H1 (cell line): ENCODE measurements at regions not wholly inside any gene's neighbourhood (a gene's known extent, or its start where the extent isn't known, plus 50 kb on each side); places are given as distances from the start of the nearest gene placed in this dataset.

Experiments
- CTCF ChIA-PET: fragments of 300-600 bp; sonication (Branson Sonifier 250); formaldehyde crosslinking; loops from one replicate; lab custom pipeline; 2021; ENCODE audit not compliant: partially characterized antibody; lab: Charles Lee
- POLR2A ChIA-PET: fragments of 300-600 bp; sonication (Branson Sonifier 250); formaldehyde crosslinking; loops from one replicate; lab custom pipeline; 2021; ENCODE audit warnings: inconsistent platforms; ENCODE audit not compliant: partially characterized antibody; lab: Charles Lee
- DNase-seq, 2 experiments: peaks; one replicate each; pipeline versions ENCODE4 v3.0.0 to v3.0.0-alpha.2; 2010 to 2022; ENCODE audit warnings: low spot score in 2 of 2, low read depth in 1 of 2, mixed read lengths in 1 of 2
- FAIRE-seq: peaks from 2 replicates; lab custom pipeline; 2011; peaks lifted over from hg19 to GRCh38; lab: Jason Lieb, UNC
- H2AFZ ChIP-seq: 2 replicates; pipeline ENCODE4 v1.8.1; 2012; ENCODE audit warnings: low read length, inconsistent platforms
- H2AK5ac ChIP-seq: 2 replicates; pipeline ENCODE4 v1.6.1; 2013; ENCODE audit warnings: low read depth, low read length
- H2BK120ac ChIP-seq: replicated peaks from 2 replicates; pipeline ENCODE3; 2013; ENCODE audit warnings: low read depth, low read length, inconsistent platforms
- H2BK12ac ChIP-seq: 2 replicates; pipeline ENCODE4 v1.6.1; 2013; ENCODE audit warnings: low read depth, low read length
- H2BK15ac ChIP-seq: 2 replicates; pipeline ENCODE4 v1.6.1; 2013; ENCODE audit warnings: low read length
- H2BK20ac ChIP-seq: 2 replicates; pipeline ENCODE4 v1.6.1; 2013; ENCODE audit warnings: low read length
- H2BK5ac ChIP-seq: 2 replicates; pipeline ENCODE4 v1.6.1; 2013; ENCODE audit warnings: low read depth, low read length
- H3K14ac ChIP-seq: 2 replicates; pipeline ENCODE4 v1.6.1; 2013; ENCODE audit warnings: inconsistent platforms; ENCODE audit not compliant: insufficient read length
- H3K18ac ChIP-seq: 2 replicates; pipeline ENCODE4 v1.6.1; 2013; ENCODE audit warnings: low read length; ENCODE audit errors: extremely low read depth
- H3K23ac ChIP-seq: 2 replicates; pipeline ENCODE4 v1.6.1; 2013; ENCODE audit warnings: inconsistent platforms; ENCODE audit not compliant: insufficient read length
- H3K23me2 ChIP-seq: 2 replicates; pipeline ENCODE4 v1.6.1; 2013; ENCODE audit warnings: low read depth, low read length
- H3K27ac ChIP-seq: 2 replicates; pipeline ENCODE4 v1.6.1; 2011; ENCODE audit warnings: low read depth, low read length, inconsistent platforms
- H3K27me3 ChIP-seq, 4 experiments: replicated peaks in 1 of 4; 1 replicate in 1 of 4; 2 replicates in 3 of 4; pipeline versions ENCODE4 v1.6.1 to v1.8.1; 2011 to 2013; ENCODE audit warnings: low read length in 3 of 4, mild to moderate bottlenecking in 3 of 4, inconsistent platforms in 2 of 4, mixed read lengths in 2 of 4, moderate library complexity in 1 of 4; ENCODE audit not compliant: control insufficient read depth in 3 of 4, insufficient read depth in 3 of 4; ENCODE audit errors: extremely low read depth in 1 of 4
- H3K36me3 ChIP-seq, 4 experiments: 2 replicates each; pipeline versions ENCODE4 v1.6.1 to v1.8.1; 2011 to 2013; ENCODE audit warnings: mild to moderate bottlenecking in 4 of 4, low read length in 3 of 4, moderate library complexity in 2 of 4, control low read depth in 1 of 4, inconsistent platforms in 1 of 4; ENCODE audit not compliant: insufficient read depth in 4 of 4, control insufficient read depth in 2 of 4
- H3K4ac ChIP-seq: replicated peaks from 2 replicates; pipeline ENCODE3; 2013; ENCODE audit warnings: low read length, low read depth, mixed read lengths, inconsistent platforms; ENCODE audit not compliant: insufficient read length
- H3K4me1 ChIP-seq, 4 experiments: replicated peaks in 1 of 4; 1 replicate in 1 of 4; 2 replicates in 3 of 4; pipeline versions ENCODE4 v1.6.1 to v1.8.1; 2011 to 2013; ENCODE audit warnings: low read length in 3 of 4, inconsistent platforms in 2 of 4, mixed read lengths in 1 of 4; ENCODE audit not compliant: insufficient read depth in 4 of 4, control insufficient read depth in 3 of 4
- H3K4me2 ChIP-seq, 2 experiments: 2 replicates each; pipeline versions ENCODE4 v1.6.1 to v1.8.1; 2011 to 2013; ENCODE audit warnings: low read depth in 2 of 2, low read length in 2 of 2, control low read depth in 1 of 2, inconsistent platforms in 1 of 2, mild to moderate bottlenecking in 1 of 2; ENCODE audit not compliant: insufficient read depth in 1 of 2
- H3K4me3 ChIP-seq, 4 experiments: fragments of 200-600, 300-600 bp in 1 of 4; sonication (generic), shearing (Covaris generic), sonication (Bioruptor Twin) in 1 of 4; 2 replicates each; pipeline versions ENCODE4 v1.5.1 to v1.8.1; 2011 to 2016; ENCODE audit warnings: low read length in 4 of 4, low read depth in 3 of 4, control low read depth in 2 of 4, inconsistent platforms in 2 of 4, mild to moderate bottlenecking in 2 of 4, mixed read lengths in 1 of 4, moderate library complexity in 1 of 4; ENCODE audit not compliant: insufficient read depth in 2 of 4; ENCODE audit errors: extremely low read depth in 1 of 4
- H3K56ac ChIP-seq: replicated peaks from 2 replicates; pipeline ENCODE3; 2013; ENCODE audit warnings: low read depth, mild to moderate bottlenecking, mixed read lengths, low read length, inconsistent platforms; ENCODE audit not compliant: insufficient read length
- H3K79me1 ChIP-seq: 2 replicates; pipeline ENCODE4 v1.6.1; 2013; ENCODE audit warnings: low read depth, low read length, control low read depth
- H3K79me2 ChIP-seq, 2 experiments: 2 replicates each; pipeline versions ENCODE4 v1.6.1 to v1.8.1; 2012 to 2013; ENCODE audit warnings: low read length in 2 of 2, mild to moderate bottlenecking in 2 of 2, inconsistent platforms in 1 of 2; ENCODE audit not compliant: insufficient read depth in 2 of 2, control insufficient read depth in 1 of 2
- H3K9ac ChIP-seq, 4 experiments: replicated peaks in 1 of 4; 1 replicate in 1 of 4; 2 replicates in 3 of 4; pipeline versions ENCODE4 v1.6.1 to v1.8.1; 2011 to 2013; ENCODE audit warnings: low read depth in 3 of 4, low read length in 3 of 4, control low read depth in 2 of 4, mild to moderate bottlenecking in 2 of 4, moderate library complexity in 2 of 4, inconsistent platforms in 1 of 4; ENCODE audit errors: extremely low read depth in 1 of 4
- H3K9me3 ChIP-seq, 2 experiments: 2 replicates each; pipeline versions ENCODE4 v1.6.1 to v1.8.1; 2012 to 2013; ENCODE audit warnings: mild to moderate bottlenecking in 2 of 2, moderate library complexity in 2 of 2, control low read depth in 1 of 2, inconsistent platforms in 1 of 2, low read depth in 1 of 2, low read length in 1 of 2, mixed read lengths in 1 of 2; ENCODE audit not compliant: insufficient read depth in 2 of 2
- H4K20me1 ChIP-seq, 2 experiments: replicated peaks in 1 of 2; 2 replicates each; pipeline versions ENCODE3 to v1.8.1; 2011 to 2013; ENCODE audit warnings: inconsistent platforms in 2 of 2, low read length in 2 of 2, mild to moderate bottlenecking in 1 of 2; ENCODE audit not compliant: insufficient read depth in 2 of 2, control insufficient read depth in 1 of 2
- H4K5ac ChIP-seq: 2 replicates; pipeline ENCODE4 v1.6.1; 2013; ENCODE audit warnings: low read length, low read depth, mixed read lengths, inconsistent platforms; ENCODE audit not compliant: insufficient read length
- H4K8ac ChIP-seq: 2 replicates; pipeline ENCODE4 v1.8.0; 2013; ENCODE audit warnings: mild to moderate bottlenecking, moderate library complexity, low read length, inconsistent platforms; ENCODE audit not compliant: insufficient read depth; ENCODE audit errors: extremely low read depth
- H4K91ac ChIP-seq: replicated peaks from 2 replicates; pipeline ENCODE3; 2013; ENCODE audit warnings: low read length, mixed read lengths, inconsistent platforms; ENCODE audit not compliant: insufficient read length
- GTF2F1 ChIP-seq: IDR thresholded peaks from 2 replicates; pipeline ENCODE4 v1.6.1; 2012; ENCODE audit warnings: low read depth, low read length, improper control_type of control experiment, borderline replicate concordance
- KDM1A ChIP-seq: fragments of 200-600, 300-600 bp; sonication (generic); IDR thresholded peaks from 2 replicates; pipeline ENCODE4 v1.7.1; 2016; ENCODE audit warnings: mild to moderate bottlenecking, low read length, borderline replicate concordance
- RNF2 ChIP-seq: fragments of 200-900, 300-1000 bp; sonication (generic); IDR thresholded peaks from 2 replicates; pipeline ENCODE4 v1.7.1; 2016; ENCODE audit warnings: borderline replicate concordance, low read depth, mild to moderate bottlenecking, antibody characterized with exemption, low read length; ENCODE audit not compliant: poor library complexity, severe bottlenecking; ENCODE audit errors: missing control alignments
- WGBS, 2 experiments: shearing (Covaris generic) in 1 of 2; methylation state at CpG; one replicate each; pipeline versions ENCODE4 v1.1.6 to v1.1.7; 2013 to 2015; ENCODE audit warnings: low lambda C conversion rate in 2 of 2, mixed read lengths in 2 of 2, inconsistent platforms in 1 of 2, low coverage in 1 of 2, missing lambda C conversion rate in 1 of 2; ENCODE audit not compliant: insufficient replicate concordance in 2 of 2, insufficient coverage in 1 of 2, insufficient read length in 1 of 2; ENCODE audit errors: extremely low coverage in 1 of 2, missing lambda C conversion rate in 1 of 2; 5-methylcytosine and 5-hydroxymethylcytosine counted together

DNA sequence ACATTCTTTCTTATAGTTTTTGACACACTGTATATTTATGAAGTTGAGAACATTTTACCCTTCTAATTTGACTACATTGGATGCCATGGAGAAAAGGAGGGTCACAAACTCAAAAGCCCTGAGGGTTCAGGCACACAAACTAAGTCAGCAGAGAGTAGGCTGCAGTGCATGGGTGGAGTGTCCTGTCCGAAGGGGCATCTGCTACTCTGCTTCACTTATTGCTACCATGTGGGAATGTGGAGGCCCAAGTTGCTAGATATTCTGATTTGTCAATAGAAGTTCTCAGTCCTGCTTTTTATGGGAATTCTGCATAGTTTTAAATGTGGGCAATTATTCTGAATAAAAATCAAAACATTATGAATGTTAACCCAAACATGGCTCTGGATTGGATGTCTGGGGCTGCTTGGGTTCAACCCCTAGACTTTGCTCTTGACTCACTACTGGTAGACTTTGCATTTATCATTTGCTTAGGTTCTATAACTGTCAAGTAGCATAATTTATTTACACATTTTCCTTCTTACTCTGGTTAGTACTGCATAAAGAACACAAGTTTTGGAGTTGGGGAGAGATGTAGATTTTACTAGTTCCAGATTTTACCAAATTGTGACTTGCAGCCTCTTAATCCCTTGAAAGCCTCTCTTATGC lies 255.1 kb downstream of the SPRY1 start:
- POLR2A ChIA-PET: no interaction called here
- H3K36me3 ChIP-seq: 0 out of 8 replicates have a peak, but pooled peaks cover 0 to 2% (median 0%) of the 10 kb centered on the region in 4 experiments
- H3K9me3 ChIP-seq: peaks cover 7 to 8% of the 10 kb centered on the region in 2 experiments
- no peak overlapping the region for H3K14ac ChIP-seq
- H2BK5ac ChIP-seq: no peak overlapping the region
- H4K91ac ChIP-seq: no peak overlapping the region
- no peaks in the 10 kb centered on the region for H3K79me1 ChIP-seq
- no peak overlapping the region for H3K27ac ChIP-seq
- H3K4me2 ChIP-seq: no peak overlapping the region
- H2BK120ac ChIP-seq: no peak overlapping the region
- no peak for DNase-seq
- H2BK12ac ChIP-seq: no peak overlapping the region
- H2BK15ac ChIP-seq: no peak overlapping the region
- H2BK20ac ChIP-seq: no peak overlapping the region
- H2AFZ ChIP-seq: no peak overlapping the region
- H3K18ac ChIP-seq: no peak overlapping the region
- no peak for TF ChIP-seq KDM1A
- TF ChIP-seq GTF2F1: no peak
- no peak for TF ChIP-seq RNF2
- H2AK5ac ChIP-seq: no peak overlapping the region
- H3K4me1 ChIP-seq: peaks cover 1 to 3% (median 2%) of the 10 kb centered on the region in 4 experiments; a peak in 3 of 7 replicates
- no peaks in the 10 kb centered on the region for H3K79me2 ChIP-seq
- H3K4me3 ChIP-seq: no peak overlapping the region
- H3K27me3 ChIP-seq: no peaks in the 10 kb centered on the region
- H4K5ac ChIP-seq: no peak overlapping the region
- no peaks in the 10 kb centered on the region for H4K20me1 ChIP-seq
- no peak overlapping the region for H4K8ac ChIP-seq
- FAIRE-seq: no peak
- H3K56ac ChIP-seq: no peak overlapping the region
- H3K23ac ChIP-seq: no peak overlapping the region
- CTCF ChIA-PET: interaction anchor here (3.3 to 3.6 kb wide), 2 partner anchors 9 to 87 kb away, joined by 12 to 27 read pairs; no protein-coding TSS in a partner anchor
- H3K9ac ChIP-seq: no peak overlapping the region
- 92% methylated on average over 1 of the region's 1 CpG; no CpG with 5 or more reads in 1 of the 2 experiments for WGBS, 2 experiments
- H3K23me2 ChIP-seq: no peaks in the 10 kb centered on the region
- H3K4ac ChIP-seq: no peak overlapping the region
